AG04450 (cell line): ENCODE measurements at regions not wholly inside any gene's neighbourhood (a gene's known extent, or its start where the extent isn't known, plus 50 kb on each side); places are given as distances from the start of the nearest gene placed in this dataset.

ENCODE experiments used
- CTCF ChIA-PET: fragments of 300-600, 350-600 bp; formaldehyde crosslinking; extraction: SDS; loops from one replicate; lab custom pipeline; 2022; ENCODE audit warnings: antibody characterized with exemption, inconsistent platforms; lab: Charles Lee
- POLR2A ChIA-PET: fragments of 350-600 bp; formaldehyde crosslinking; extraction: SDS; loops from one replicate; lab custom pipeline; 2021; ENCODE audit warnings: antibody characterized with exemption, inconsistent platforms; lab: Yijun Ruan, JAX
- DNase-seq: peaks from one replicate; pipeline ENCODE4 v3.0.0-alpha.2; 2011; ENCODE audit warnings: low read depth, low spot score
- H3K27ac ChIP-seq: one replicate; pipeline ENCODE4 v1.5.1; 2012; ENCODE audit warnings: low read depth, low read length, control low read depth
- H3K27me3 ChIP-seq: one replicate; pipeline ENCODE4 v1.6.0; 2012; ENCODE audit warnings: low read length; ENCODE audit not compliant: control insufficient read depth, insufficient read depth
- H3K4me3 ChIP-seq: 2 replicates; pipeline ENCODE4 v1.5.1; 2011; ENCODE audit warnings: mild to moderate bottlenecking, low read depth, low read length, control low read depth
- H3K9me3 ChIP-seq: 2 replicates; pipeline ENCODE4 v1.5.1; 2012; ENCODE audit warnings: low read length; ENCODE audit not compliant: control insufficient read depth, insufficient read depth
- TF ChIP-seq, protein P1 (sequence below): IDR thresholded peaks from 2 replicates; pipeline ENCODE4 v1.5.1; 2011; ENCODE audit warnings: low read depth, low read length, control low read depth, inconsistent platforms

DNA sequence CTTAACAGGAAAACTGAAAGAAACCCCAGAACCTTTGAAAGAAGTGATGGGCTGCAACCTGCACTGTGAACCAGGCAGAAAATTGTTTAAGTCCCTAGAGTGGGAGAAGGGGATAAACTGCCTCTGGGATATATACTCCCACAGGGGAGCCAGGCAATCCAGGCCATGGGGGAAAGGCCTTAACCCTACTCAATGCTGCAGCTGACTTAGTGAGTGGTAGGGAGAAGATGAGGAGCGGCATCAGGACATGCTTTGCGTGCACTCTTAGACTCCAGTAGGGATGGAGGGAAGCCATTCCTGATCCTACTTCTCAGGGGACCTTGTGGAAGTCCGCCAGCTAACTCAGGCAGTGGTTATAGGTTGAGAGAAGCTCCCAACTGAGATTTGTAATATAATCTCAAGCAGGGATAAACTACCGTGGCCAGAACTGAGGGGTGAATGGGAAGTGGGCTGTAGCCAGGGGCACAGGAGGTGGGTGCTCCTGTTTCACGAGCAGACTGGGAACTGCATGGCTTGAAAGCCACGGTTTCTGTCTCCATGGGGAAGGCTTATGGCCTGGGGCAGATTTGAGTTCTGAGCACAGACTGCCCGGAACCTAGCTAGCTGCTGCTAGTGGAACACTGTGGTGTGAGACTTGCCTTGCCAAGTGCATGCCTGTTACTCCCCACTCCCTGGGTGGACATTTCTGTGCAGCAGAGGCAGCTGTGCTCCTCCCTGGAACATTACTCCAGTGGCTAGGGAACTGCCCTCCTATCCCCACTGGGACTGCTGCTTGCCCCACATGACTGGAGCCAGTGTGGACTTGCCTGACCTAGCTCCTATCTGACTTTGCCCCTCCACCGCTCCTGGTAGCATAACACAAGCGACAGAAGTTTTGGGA is 119.2 kb upstream of the SCAF11 start:
- CTCF ChIA-PET, result interaction anchor here (0.6 to 2.8 kb wide), 3 partner anchors 15 to 1199 kb away, joined by 3 to 17 read pairs (median 4); no protein-coding TSS in a partner anchor
- TF ChIP-seq, protein P1, sequence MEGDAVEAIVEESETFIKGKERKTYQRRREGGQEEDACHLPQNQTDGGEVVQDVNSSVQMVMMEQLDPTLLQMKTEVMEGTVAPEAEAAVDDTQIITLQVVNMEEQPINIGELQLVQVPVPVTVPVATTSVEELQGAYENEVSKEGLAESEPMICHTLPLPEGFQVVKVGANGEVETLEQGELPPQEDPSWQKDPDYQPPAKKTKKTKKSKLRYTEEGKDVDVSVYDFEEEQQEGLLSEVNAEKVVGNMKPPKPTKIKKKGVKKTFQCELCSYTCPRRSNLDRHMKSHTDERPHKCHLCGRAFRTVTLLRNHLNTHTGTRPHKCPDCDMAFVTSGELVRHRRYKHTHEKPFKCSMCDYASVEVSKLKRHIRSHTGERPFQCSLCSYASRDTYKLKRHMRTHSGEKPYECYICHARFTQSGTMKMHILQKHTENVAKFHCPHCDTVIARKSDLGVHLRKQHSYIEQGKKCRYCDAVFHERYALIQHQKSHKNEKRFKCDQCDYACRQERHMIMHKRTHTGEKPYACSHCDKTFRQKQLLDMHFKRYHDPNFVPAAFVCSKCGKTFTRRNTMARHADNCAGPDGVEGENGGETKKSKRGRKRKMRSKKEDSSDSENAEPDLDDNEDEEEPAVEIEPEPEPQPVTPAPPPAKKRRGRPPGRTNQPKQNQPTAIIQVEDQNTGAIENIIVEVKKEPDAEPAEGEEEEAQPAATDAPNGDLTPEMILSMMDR, result no peak
- H3K27ac ChIP-seq, result no peak overlapping the region
- no peaks in the 10 kb centered on the region for H3K9me3 ChIP-seq
- POLR2A ChIA-PET, result no interaction called here
- H3K4me3 ChIP-seq, result no peak overlapping the region
- H3K27me3 ChIP-seq, result peaks cover 2% of the 10 kb centered on the region
- DNase-seq, result no peak

DNA sequence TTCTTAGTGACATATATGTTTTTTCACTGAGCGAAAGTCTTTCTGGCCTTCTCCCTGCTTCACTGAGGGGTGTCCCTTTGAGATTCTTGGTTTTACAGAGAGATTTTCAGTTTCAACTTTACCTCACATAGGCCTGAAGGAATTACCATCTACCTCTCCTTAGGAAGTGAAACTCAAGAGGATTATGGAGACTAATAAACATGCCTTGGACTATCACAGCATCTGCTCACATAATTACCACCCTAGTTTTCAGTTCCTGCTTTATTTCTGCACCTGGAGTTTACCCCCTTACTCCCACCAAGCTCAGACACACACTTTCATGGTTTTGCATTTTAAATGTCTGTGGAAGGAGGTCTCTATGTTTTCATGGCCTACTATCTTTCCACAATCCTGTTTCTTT is 118.3 kb upstream of the SCAF11 start:
- CTCF ChIA-PET, result interaction anchor here (1.2 kb wide), 1 partner anchor 16 kb away, joined by 5 read pairs; no protein-coding TSS in a partner anchor
- no peaks in the 10 kb centered on the region for H3K9me3 ChIP-seq
- peaks cover 2% of the 10 kb centered on the region for H3K27me3 ChIP-seq
- no peak for DNase-seq
- no peak overlapping the region for H3K4me3 ChIP-seq
- H3K27ac ChIP-seq, result no peak overlapping the region
- TF ChIP-seq, protein P1, result no peak
- POLR2A ChIA-PET, result no interaction called here

DNA sequence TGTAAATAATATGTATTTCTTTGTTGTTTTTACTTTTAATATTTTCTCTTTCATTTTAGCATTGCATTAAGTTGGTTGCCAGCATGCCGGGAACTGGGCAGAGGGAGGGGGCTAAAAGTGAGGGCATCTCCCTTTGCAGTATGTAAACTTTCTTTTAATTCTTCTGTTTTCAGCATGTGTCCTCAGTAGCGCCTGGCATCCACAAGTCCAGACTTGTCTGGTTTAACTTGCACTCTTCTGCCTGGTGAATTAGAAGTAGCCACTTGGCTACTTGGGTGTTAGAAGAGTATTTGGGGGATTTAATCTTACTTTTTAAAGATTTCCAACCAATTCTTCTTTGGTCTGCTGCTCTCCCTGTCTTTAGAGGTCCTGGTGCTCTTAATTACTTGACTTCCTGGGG is 117.2 kb upstream of the SCAF11 start:
- CTCF ChIA-PET, result no interaction called here
- Histone ChIP-seq H3K27me3 (peaks cover 2% of the 10 kb centered on the region), H3K27ac (no peak overlapping the region), H3K4me3 (no peak overlapping the region), H3K9me3 (no peaks in the 10 kb centered on the region)
- no peak for DNase-seq
- POLR2A ChIA-PET, result no interaction called here
- TF ChIP-seq, protein P1, result no peak

DNA sequence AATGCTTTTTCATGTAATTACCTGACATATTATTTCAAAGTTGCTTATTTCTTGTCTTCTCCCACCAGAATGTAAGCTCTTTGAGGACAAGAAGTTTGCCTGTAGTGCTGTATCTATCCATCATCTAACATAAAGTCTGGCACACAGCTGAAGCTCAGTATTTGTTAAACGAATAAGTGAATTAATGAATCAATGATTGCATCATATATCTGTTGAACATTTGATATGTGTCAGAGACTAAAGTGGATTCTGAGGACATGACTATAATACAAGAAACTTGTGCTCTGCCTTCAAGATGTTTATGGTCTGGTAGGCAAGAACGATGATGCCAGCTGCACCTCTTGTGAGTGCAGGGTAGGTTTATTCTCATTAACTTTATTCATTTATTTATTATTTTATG is 115.4 kb upstream of the SCAF11 start:
- H3K4me3 ChIP-seq, result no peak overlapping the region
- no peaks in the 10 kb centered on the region for H3K9me3 ChIP-seq
- DNase-seq, result no peak
- H3K27ac ChIP-seq, result no peak overlapping the region
- ChIA-PET POLR2A (no interaction called here), CTCF (interaction anchor here (1.4 kb wide), 1 partner anchor 19 kb away, joined by 6 read pairs; no protein-coding TSS in a partner anchor)
- peaks cover 2% of the 10 kb centered on the region for H3K27me3 ChIP-seq
- TF ChIP-seq, protein P1, result no peak
